ENCODE measurements at regions not wholly inside any gene's neighbourhood (a gene's known extent, or its start where the extent isn't known, plus 50 kb on each side); places are given as distances from the start of the nearest gene placed in this dataset.
"Not testable (repeated sequence)": the region's sequence is repeated elsewhere in the genome, so short reads cannot be mapped to it uniquely, and the experiment has no call there.

DNA sequence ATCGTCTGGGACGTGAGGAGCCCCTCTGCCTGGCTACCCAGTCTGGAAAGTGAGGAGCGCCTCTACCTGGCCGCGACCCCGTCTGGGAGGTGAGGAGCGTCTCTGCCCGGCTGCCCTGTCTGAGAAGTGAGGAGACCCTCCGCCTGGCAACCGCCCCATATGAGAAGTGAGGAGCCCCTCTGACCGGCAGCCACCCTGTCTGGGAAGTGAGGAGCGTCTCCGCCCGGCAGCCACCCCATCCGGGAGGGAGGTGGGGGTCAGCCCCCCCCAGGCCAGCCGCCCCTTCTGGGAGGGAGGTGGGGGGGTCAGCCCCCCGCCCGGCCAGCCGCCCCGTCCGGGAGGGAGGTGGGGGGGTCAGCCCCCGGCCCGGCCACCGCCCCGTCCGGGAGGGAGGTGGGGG, 107.1 kb upstream of the ARID1B start:
- TF ChIP-seq, protein P1, sequence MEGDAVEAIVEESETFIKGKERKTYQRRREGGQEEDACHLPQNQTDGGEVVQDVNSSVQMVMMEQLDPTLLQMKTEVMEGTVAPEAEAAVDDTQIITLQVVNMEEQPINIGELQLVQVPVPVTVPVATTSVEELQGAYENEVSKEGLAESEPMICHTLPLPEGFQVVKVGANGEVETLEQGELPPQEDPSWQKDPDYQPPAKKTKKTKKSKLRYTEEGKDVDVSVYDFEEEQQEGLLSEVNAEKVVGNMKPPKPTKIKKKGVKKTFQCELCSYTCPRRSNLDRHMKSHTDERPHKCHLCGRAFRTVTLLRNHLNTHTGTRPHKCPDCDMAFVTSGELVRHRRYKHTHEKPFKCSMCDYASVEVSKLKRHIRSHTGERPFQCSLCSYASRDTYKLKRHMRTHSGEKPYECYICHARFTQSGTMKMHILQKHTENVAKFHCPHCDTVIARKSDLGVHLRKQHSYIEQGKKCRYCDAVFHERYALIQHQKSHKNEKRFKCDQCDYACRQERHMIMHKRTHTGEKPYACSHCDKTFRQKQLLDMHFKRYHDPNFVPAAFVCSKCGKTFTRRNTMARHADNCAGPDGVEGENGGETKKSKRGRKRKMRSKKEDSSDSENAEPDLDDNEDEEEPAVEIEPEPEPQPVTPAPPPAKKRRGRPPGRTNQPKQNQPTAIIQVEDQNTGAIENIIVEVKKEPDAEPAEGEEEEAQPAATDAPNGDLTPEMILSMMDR (IDR thresholded peaks at IDR 0.05; ENCODE audit: low read depth, low read length), result not testable (repeated sequence)
- TF ChIP-seq EZH2phosphoT487 (IDR thresholded peaks at IDR 0.05; ENCODE audit: low read depth), result not testable (repeated sequence)
